Endothelial cell of umbilical vein (primary cell): ENCODE measurements at regions not wholly inside any gene's neighbourhood (a gene's known extent, or its start where the extent isn't known, plus 50 kb on each side); places are given as distances from the start of the nearest gene placed in this dataset.

ENCODE experiments used
- BruUV-seq: library from RNA; stranded (reverse); fragments of 400-500 nt; replicated peaks from 2 replicates; lab custom pipeline; 2021; lab: Mats Ljungman, UMichigan
- CTCF ChIA-PET: fragments of 300-600, 350-600 bp; sonication (Branson Sonifier 250); formaldehyde crosslinking; loops from one replicate; lab custom pipeline; 2021; ENCODE audit warnings: antibody characterized with exemption, inconsistent platforms; lab: Charles Lee
- POLR2A ChIA-PET: fragments of 300-600, 350-600 bp; sonication (Branson Sonifier 250); formaldehyde crosslinking; loops from one replicate; lab custom pipeline; 2021; ENCODE audit warnings: antibody characterized with exemption, inconsistent platforms; lab: Charles Lee
- DNase-seq: peaks from one replicate; pipeline ENCODE4 v3.0.0-alpha.2; 2011; ENCODE audit warnings: low read depth, low spot score
- FAIRE-seq: peaks from 2 replicates; lab custom pipeline; 2011; peaks lifted over from hg19 to GRCh38; lab: Jason Lieb, UNC
- H2AFZ ChIP-seq: 2 replicates; pipeline ENCODE4 v1.6.0; 2012; ENCODE audit warnings: low read depth, low read length, control low read depth, inconsistent platforms
- H3K27ac ChIP-seq: 2 replicates; pipeline ENCODE4 v1.5.1; 2011; ENCODE audit warnings: low read depth, mild to moderate bottlenecking, control low read depth, low read length, moderate library complexity; ENCODE audit not compliant: insufficient read depth
- H3K27me3 ChIP-seq, 2 experiments: 2 replicates each; pipeline versions ENCODE4 v1.6.0 to v1.6.1; 2011; ENCODE audit warnings: low read length in 2 of 2, mixed read lengths in 1 of 2; ENCODE audit not compliant: control insufficient read depth in 2 of 2, insufficient read depth in 2 of 2
- H3K36me3 ChIP-seq, 2 experiments: 2 replicates in 1 of 2; 3 replicates in 1 of 2; pipeline ENCODE4 v1.5.1; 2011; ENCODE audit warnings: low read length in 2 of 2, mild to moderate bottlenecking in 1 of 2, moderate library complexity in 1 of 2; ENCODE audit not compliant: control insufficient read depth in 2 of 2, insufficient read depth in 2 of 2; ENCODE audit errors: extremely low read depth in 1 of 2
- H3K4me1 ChIP-seq: 3 replicates; pipeline ENCODE4 v1.5.1; 2011; ENCODE audit warnings: mild to moderate bottlenecking, low read length; ENCODE audit not compliant: control insufficient read depth, insufficient read depth; ENCODE audit errors: extremely low read depth
- H3K4me2 ChIP-seq: 2 replicates; pipeline ENCODE4 v1.6.1; 2011; ENCODE audit warnings: low read length, control low read depth, mixed read lengths; ENCODE audit not compliant: insufficient read depth
- H3K4me3 ChIP-seq, 3 experiments: fragments of 200-600 bp in 1 of 3; sonication (generic), shearing (Covaris generic) in 1 of 3; replicated peaks in 1 of 3; 2 replicates each; pipeline ENCODE4 v1.5.1; 2011 to 2016; ENCODE audit warnings: control low read depth in 3 of 3, low read length in 3 of 3, mild to moderate bottlenecking in 2 of 3, inconsistent platforms in 1 of 3, low read depth in 1 of 3, moderate library complexity in 1 of 3; ENCODE audit not compliant: insufficient read depth in 1 of 3
- H3K79me2 ChIP-seq: 2 replicates; pipeline ENCODE4 v1.6.0; 2012; ENCODE audit warnings: low read length, inconsistent platforms; ENCODE audit not compliant: control insufficient read depth, insufficient read depth
- H3K9ac ChIP-seq: replicated peaks from 2 replicates; pipeline ENCODE3; 2011; ENCODE audit warnings: low read length, control low read depth; ENCODE audit not compliant: insufficient read depth; ENCODE audit errors: extremely low read depth
- H3K9me1 ChIP-seq: replicated peaks from 3 replicates; pipeline ENCODE4 v1.6.0; 2011; ENCODE audit warnings: mild to moderate bottlenecking, low read length; ENCODE audit not compliant: control insufficient read depth, insufficient read depth; ENCODE audit errors: extremely low read depth
- H3K9me3 ChIP-seq: replicated peaks from 2 replicates; pipeline ENCODE4 v1.5.1; 2012; ENCODE audit warnings: low read length, inconsistent platforms; ENCODE audit not compliant: control insufficient read depth, insufficient read depth
- H4K20me1 ChIP-seq: replicated peaks from 2 replicates; pipeline ENCODE3; 2011; ENCODE audit warnings: mild to moderate bottlenecking, low read length; ENCODE audit not compliant: control insufficient read depth, insufficient read depth; ENCODE audit errors: extremely low read depth
- GATA2 ChIP-seq: IDR thresholded peaks from 2 replicates; pipeline ENCODE4 v1.7.0; 2011; ENCODE audit warnings: low read depth, mild to moderate bottlenecking, moderate library complexity, mixed read lengths, low read length; ENCODE audit not compliant: insufficient read length, insufficient read depth
- dilution Hi-C: fragments of 300-500 bp; cut with MboI; formaldehyde crosslinking; loops from one replicate; pipeline ENCODE4 v1.15.0; 2019; ENCODE audit warnings: low sequenced_read_pairs; ENCODE audit not compliant: extremely low pct_ligation_motif_present
- intact Hi-C: fragments of 100-400 bp; cut with micrococcal nuclease; formaldehyde crosslinking; loops from one replicate; pipeline ENCODE4 v1.10.0; 2022
- TF ChIP-seq, protein P1 (sequence below), 2 donors: IDR thresholded peaks; 1 replicate in 1 of 2; 2 replicates in 1 of 2; pipeline ENCODE4 v1.5.1; 2011; ENCODE audit warnings: low read length in 2 of 2, mild to moderate bottlenecking in 2 of 2, moderate library complexity in 2 of 2, control low read depth in 1 of 2, inconsistent platforms in 1 of 2, low read depth in 1 of 2; ENCODE audit not compliant: insufficient read depth in 1 of 2; ENCODE audit errors: extremely low read depth in 1 of 2
- TF ChIP-seq, protein P2 (sequence below): IDR thresholded peaks from 2 replicates; pipeline ENCODE4 v1.6.1; 2011; ENCODE audit not compliant: insufficient read depth, insufficient read length

DNA sequence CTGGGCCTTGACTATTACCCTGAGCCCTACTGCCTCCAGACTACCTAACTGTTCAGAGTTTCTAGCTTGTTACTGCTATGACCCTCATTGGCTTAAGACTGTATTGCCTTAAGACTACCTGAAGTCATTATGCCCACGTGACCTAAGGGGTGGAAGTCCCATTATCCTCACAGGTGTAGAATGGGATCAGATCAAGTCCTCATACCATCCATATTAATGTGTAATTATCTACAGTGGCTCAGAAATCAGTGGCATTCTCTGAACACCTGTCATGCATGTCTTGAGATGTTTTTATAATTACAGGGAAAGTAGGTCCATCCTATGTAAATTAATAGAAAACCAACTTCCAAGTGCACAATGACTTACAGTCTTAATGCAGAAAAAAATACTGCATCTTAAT, 124.0 kb upstream of the CDC42EP3 start:
- Histone ChIP-seq H4K20me1 (no peaks in the 10 kb centered on the region), H3K9me3 (no peaks in the 10 kb centered on the region), H3K9me1 (no peaks in the 10 kb centered on the region), H3K27me3 (no peaks in the 10 kb centered on the region), H3K4me3 (no peak overlapping the region), H3K36me3 (no peaks in the 10 kb centered on the region), H3K4me2 (no peak overlapping the region), H2AFZ (no peak overlapping the region), H3K79me2 (no peaks in the 10 kb centered on the region), H3K4me1 (no peaks in the 10 kb centered on the region), H3K27ac (no peak overlapping the region), H3K9ac (no peak overlapping the region)
- FAIRE-seq (no peak), DNase-seq (no peak)
- intact Hi-C loops (no loop called here), dilution Hi-C loops (no loop called here)
- TF ChIP-seq, protein P1, sequence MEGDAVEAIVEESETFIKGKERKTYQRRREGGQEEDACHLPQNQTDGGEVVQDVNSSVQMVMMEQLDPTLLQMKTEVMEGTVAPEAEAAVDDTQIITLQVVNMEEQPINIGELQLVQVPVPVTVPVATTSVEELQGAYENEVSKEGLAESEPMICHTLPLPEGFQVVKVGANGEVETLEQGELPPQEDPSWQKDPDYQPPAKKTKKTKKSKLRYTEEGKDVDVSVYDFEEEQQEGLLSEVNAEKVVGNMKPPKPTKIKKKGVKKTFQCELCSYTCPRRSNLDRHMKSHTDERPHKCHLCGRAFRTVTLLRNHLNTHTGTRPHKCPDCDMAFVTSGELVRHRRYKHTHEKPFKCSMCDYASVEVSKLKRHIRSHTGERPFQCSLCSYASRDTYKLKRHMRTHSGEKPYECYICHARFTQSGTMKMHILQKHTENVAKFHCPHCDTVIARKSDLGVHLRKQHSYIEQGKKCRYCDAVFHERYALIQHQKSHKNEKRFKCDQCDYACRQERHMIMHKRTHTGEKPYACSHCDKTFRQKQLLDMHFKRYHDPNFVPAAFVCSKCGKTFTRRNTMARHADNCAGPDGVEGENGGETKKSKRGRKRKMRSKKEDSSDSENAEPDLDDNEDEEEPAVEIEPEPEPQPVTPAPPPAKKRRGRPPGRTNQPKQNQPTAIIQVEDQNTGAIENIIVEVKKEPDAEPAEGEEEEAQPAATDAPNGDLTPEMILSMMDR (IDR thresholded peaks at IDR 0.05; ENCODE audit: extremely low read depth in 1 of 2, insufficient read depth in 1 of 2, low read depth in 1 of 2, low read length in 2 of 2), result no peak
- CTCF ChIA-PET, result interaction anchor here (0.8 to 2.5 kb wide), 7 partner anchors 11 to 399 kb away, joined by 3 to 7 read pairs (median 3); no protein-coding TSS in a partner anchor
- no TSS peak for BruUV-seq
- POLR2A ChIA-PET, result no interaction called here

DNA sequence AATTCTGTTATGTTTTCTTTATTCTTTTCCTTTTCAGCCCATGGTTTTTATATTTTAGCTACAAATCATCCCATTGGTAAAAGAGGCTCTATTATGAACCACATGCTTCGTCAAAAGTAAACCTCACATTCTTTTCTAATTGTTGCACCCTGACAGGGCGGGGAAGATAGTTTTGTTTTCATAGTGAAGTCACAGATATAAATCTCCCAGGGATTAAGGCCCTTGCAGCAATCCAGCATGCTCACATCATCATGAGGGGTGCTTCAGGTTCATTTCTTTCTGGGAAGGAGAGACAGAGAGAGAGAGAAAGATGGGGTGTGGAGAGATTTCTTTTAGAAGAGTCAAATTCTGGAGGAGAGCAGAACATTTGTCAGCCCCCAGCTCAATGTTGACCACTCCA, 124.5 kb upstream of the CDC42EP3 start:
- no peaks in the 10 kb centered on the region for H3K36me3 ChIP-seq
- TF ChIP-seq GATA2, result peak; percentile 65
- TF ChIP-seq, protein P2, sequence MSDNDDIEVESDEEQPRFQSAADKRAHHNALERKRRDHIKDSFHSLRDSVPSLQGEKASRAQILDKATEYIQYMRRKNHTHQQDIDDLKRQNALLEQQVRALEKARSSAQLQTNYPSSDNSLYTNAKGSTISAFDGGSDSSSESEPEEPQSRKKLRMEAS, result no peak
- BruUV-seq, result no TSS peak
- ChIA-PET POLR2A (no interaction called here), CTCF (interaction anchor here (1.1 to 2.5 kb wide), 7 partner anchors 11 to 400 kb away, joined by 3 to 7 read pairs (median 3); no protein-coding TSS in a partner anchor)
- no peak overlapping the region for H3K4me3 ChIP-seq
- H3K9me1 ChIP-seq, result no peaks in the 10 kb centered on the region
- no peaks in the 10 kb centered on the region for H3K4me1 ChIP-seq
- no peak overlapping the region for H3K27ac ChIP-seq
- no peaks in the 10 kb centered on the region for H3K9me3 ChIP-seq
- intact Hi-C loops (no loop called here), dilution Hi-C loops (no loop called here)
- H3K27me3 ChIP-seq, result no peaks in the 10 kb centered on the region
- no peak overlapping the region for H3K4me2 ChIP-seq
- no peak for DNase-seq
- H3K9ac ChIP-seq, result no peak overlapping the region
- no peaks in the 10 kb centered on the region for H3K79me2 ChIP-seq
- no peaks in the 10 kb centered on the region for H4K20me1 ChIP-seq
- peak overlapping the region; percentile 10 for H2AFZ ChIP-seq
- FAIRE-seq, result no peak
